ENCODE measurements at regions not wholly inside any gene's neighbourhood (a gene's known extent, or its start where the extent isn't known, plus 50 kb on each side); places are given as distances from the start of the nearest gene placed in this dataset.
"Not testable (repeated sequence)": the region's sequence is repeated elsewhere in the genome, so short reads cannot be mapped to it uniquely, and the experiment has no call there.

- DNase-seq = no peak
These were observed 173.8 kb upstream of the SMIM30 start for GRCh38 chr7:113292105-113292504.

GRCh38 chr7:113291058-113291457, 172.7 kb upstream of the SMIM30 start:
- no peak for DNase-seq

- DNase-seq = no peak
These were observed 170.9 kb upstream of the SMIM30 start for GRCh38 chr7:113289140-113289740.

GRCh38 chr7:113285411-113285810, 167.1 kb upstream of the SMIM30 start:
- no peak for DNase-seq

GRCh38 chr7:113283861-113284260, 165.5 kb upstream of the SMIM30 start:
- no peak for DNase-seq

- no peak for DNase-seq
These were observed 164.5 kb upstream of the SMIM30 start for GRCh38 chr7:113282875-113283274.

GRCh38 chr7:113281223-113281622, 162.9 kb upstream of the SMIM30 start:
- no peak for DNase-seq

GRCh38 chr7:113279256-113279655, 160.9 kb upstream of the SMIM30 start:
- DNase-seq = no peak

- DNase-seq = no peak
These were observed 152.4 kb upstream of the SMIM30 start for GRCh38 chr7:113270790-113271189.

GRCh38 chr7:113269592-113269991, 151.2 kb upstream of the SMIM30 start:
- DNase-seq = not testable (repeated sequence)

GRCh38 chr7:113268757-113269156, 150.4 kb upstream of the SMIM30 start:
- no peak for DNase-seq

GRCh38 chr7:113267885-113268284, 149.5 kb upstream of the SMIM30 start:
- no peak for DNase-seq

- no peak for DNase-seq
These were observed 148.9 kb upstream of the SMIM30 start for GRCh38 chr7:113267271-113267670.

GRCh38 chr7:113263749-113264148, 145.4 kb upstream of the SMIM30 start:
- DNase-seq = no peak

- not testable (repeated sequence) for DNase-seq
These were observed 144.9 kb upstream of the SMIM30 start for GRCh38 chr7:113263215-113263742.

- no peak for DNase-seq
These were observed 138.7 kb upstream of the SMIM30 start for GRCh38 chr7:113256883-113257531.

- DNase-seq = no peak
These were observed 128.8 kb upstream of the SMIM30 start for GRCh38 chr7:113247198-113247597.

- no peak for DNase-seq
These were observed 128.4 kb upstream of the SMIM30 start for GRCh38 chr7:113246738-113247137.

GRCh38 chr7:113232885-113233284, 114.5 kb upstream of the SMIM30 start:
- no peak for DNase-seq

GRCh38 chr7:113230691-113231090, 112.3 kb upstream of the SMIM30 start:
- DNase-seq = no peak

- no peak for DNase-seq
These were observed 99.0 kb upstream of the SMIM30 start for GRCh38 chr7:113217314-113217713.

- no peak for DNase-seq
These were observed 97.7 kb upstream of the SMIM30 start for GRCh38 chr7:113216038-113216437.

- no peak for DNase-seq
These were observed 91.3 kb upstream of the SMIM30 start for GRCh38 chr7:113209449-113210203.

GRCh38 chr7:113207931-113208330, 89.6 kb upstream of the SMIM30 start:
- no peak for DNase-seq
